ENCODE measurements at regions not wholly inside any gene's neighbourhood (a gene's known extent, or its start where the extent isn't known, plus 50 kb on each side); places are given as distances from the start of the nearest gene placed in this dataset.

- no peaks in the 10 kb centered on the region for H3K79me2 ChIP-seq (ENCODE audit: insufficient read depth, low read depth)
- H3K36me3 ChIP-seq (ENCODE audit: insufficient read depth): no peaks in the 10 kb centered on the region
- H3K4me2 ChIP-seq: no peak overlapping the region
- no peak for TF ChIP-seq CTCF (conservative IDR thresholded peaks at IDR 0.05; ENCODE audit: low read depth, low read length)
- no peak overlapping the region for H3K27ac ChIP-seq
- no peak overlapping the region for H3K9ac ChIP-seq
- H2AFZ ChIP-seq (ENCODE audit: low read depth): no peak overlapping the region
- H3K4me1 ChIP-seq (ENCODE audit: low read depth, poor library complexity, severe bottlenecking): no peaks in the 10 kb centered on the region
- no peaks in the 10 kb centered on the region for H3K27me3 ChIP-seq (ENCODE audit: insufficient read depth, low read depth)
- H4K20me1 ChIP-seq (ENCODE audit: insufficient read depth): no peaks in the 10 kb centered on the region
- H3K4me3 ChIP-seq (IDR thresholded peaks at IDR 0.05; ENCODE audit: insufficient read depth, low read depth, low read length): no peak overlapping the region
These were observed 117.2 kb upstream of the BCL2L14 start for GRCh38 chr12:11953523-11953922.

- TF ChIP-seq CTCF (conservative IDR thresholded peaks at IDR 0.05; ENCODE audit: low read depth, low read length): no peak
- no peak overlapping the region for H3K4me2 ChIP-seq
- no peaks in the 10 kb centered on the region for H3K36me3 ChIP-seq (ENCODE audit: insufficient read depth)
These were observed 116.6 kb upstream of the BCL2L14 start for GRCh38 chr12:11954181-11954580.

GRCh38 chr12:11958221-11959091, 112.3 kb upstream of the BCL2L14 start:
- Histone ChIP-seq H3K9ac (no peak overlapping the region), H3K4me1 (ENCODE audit: low read depth, poor library complexity, severe bottlenecking) (no peaks in the 10 kb centered on the region), H3K4me2 (no peak overlapping the region), H3K79me2 (ENCODE audit: insufficient read depth, low read depth) (no peaks in the 10 kb centered on the region), H3K4me3 (IDR thresholded peaks at IDR 0.05; ENCODE audit: insufficient read depth, low read depth, low read length) (no peak overlapping the region), H3K27me3 (ENCODE audit: insufficient read depth, low read depth) (no peaks in the 10 kb centered on the region), H4K20me1 (ENCODE audit: insufficient read depth) (no peaks in the 10 kb centered on the region), H3K36me3 (ENCODE audit: insufficient read depth) (no peaks in the 10 kb centered on the region), H3K27ac (no peak overlapping the region), H2AFZ (ENCODE audit: low read depth) (no peak overlapping the region)
- no peak for TF ChIP-seq CTCF (conservative IDR thresholded peaks at IDR 0.05; ENCODE audit: low read depth, low read length)

More at GRCh38 chr12:11954181-11954580, 116.6 kb upstream of the BCL2L14 start:
- H3K4me3 ChIP-seq (IDR thresholded peaks at IDR 0.05; ENCODE audit: insufficient read depth, low read depth, low read length): no peak overlapping the region
- H3K27ac ChIP-seq: no peak overlapping the region
- no peaks in the 10 kb centered on the region for H4K20me1 ChIP-seq (ENCODE audit: insufficient read depth)
- H3K4me1 ChIP-seq (ENCODE audit: low read depth, poor library complexity, severe bottlenecking): no peaks in the 10 kb centered on the region
- H3K79me2 ChIP-seq (ENCODE audit: insufficient read depth, low read depth): no peaks in the 10 kb centered on the region
- no peak overlapping the region for H3K9ac ChIP-seq
- no peak overlapping the region for H2AFZ ChIP-seq (ENCODE audit: low read depth)
- no peaks in the 10 kb centered on the region for H3K27me3 ChIP-seq (ENCODE audit: insufficient read depth, low read depth)

- Histone ChIP-seq H3K36me3 (ENCODE audit: insufficient read depth) (no peaks in the 10 kb centered on the region), H3K4me1 (ENCODE audit: low read depth, poor library complexity, severe bottlenecking) (no peaks in the 10 kb centered on the region), H3K4me3 (IDR thresholded peaks at IDR 0.05; ENCODE audit: insufficient read depth, low read depth, low read length) (no peak overlapping the region), H3K9ac (no peak overlapping the region), H3K27ac (no peak overlapping the region), H2AFZ (ENCODE audit: low read depth) (no peak overlapping the region), H3K27me3 (ENCODE audit: insufficient read depth, low read depth) (no peaks in the 10 kb centered on the region), H3K4me2 (no peak overlapping the region), H4K20me1 (ENCODE audit: insufficient read depth) (no peaks in the 10 kb centered on the region), H3K79me2 (ENCODE audit: insufficient read depth, low read depth) (no peaks in the 10 kb centered on the region)
- TF ChIP-seq CTCF (conservative IDR thresholded peaks at IDR 0.05; ENCODE audit: low read depth, low read length): no peak
These were observed 111.5 kb upstream of the BCL2L14 start for GRCh38 chr12:11959117-11959823.
